Esophagus muscularis mucosa (tissue), 4 donors: ENCODE measurements at regions not wholly inside any gene's neighbourhood (a gene's known extent, or its start where the extent isn't known, plus 50 kb on each side); places are given as distances from the start of the nearest gene placed in this dataset.

Source experiments
- DNase-seq: peaks from one replicate; pipeline ENCODE4 v3.0.0-alpha.2; 2017; ENCODE audit errors: extremely low spot score
- H3K27ac ChIP-seq, 4 donors: fragments of 200-600 bp; sonication (generic); replicated peaks in 1 of 4; 1 replicate in 3 of 4; 2 replicates in 1 of 4; pipeline ENCODE4 v1.5.1; 2016 to 2019; ENCODE audit warnings: mild to moderate bottlenecking in 1 of 4
- H3K27me3 ChIP-seq, 4 donors: fragments of 200-600 bp; sonication (generic); one replicate each; pipeline versions ENCODE4 v1.5.1 to v1.6.0; 2016 to 2019
- H3K36me3 ChIP-seq, 4 donors: fragments of 200-600 bp; sonication (generic); one replicate each; pipeline ENCODE4 v1.5.1; 2016 to 2019
- H3K4me1 ChIP-seq, 4 donors: fragments of 200-600 bp; sonication (generic); one replicate each; pipeline ENCODE4 v1.5.1; 2016 to 2019
- H3K4me3 ChIP-seq, 4 donors: fragments of 200-600 bp; sonication (generic); 1 replicate in 2 of 4; 2 replicates in 2 of 4; pipeline ENCODE4 v1.5.1; 2016 to 2019; ENCODE audit warnings: mild to moderate bottlenecking in 4 of 4, moderate library complexity in 1 of 4
- H3K9me3 ChIP-seq, 4 donors: fragments of 200-600 bp; sonication (generic); 1 replicate in 3 of 4; 2 replicates in 1 of 4; pipeline ENCODE4 v1.5.1; 2016 to 2019
- EP300 ChIP-seq: sonication (generic); formaldehyde crosslinking; IDR thresholded peaks from one replicate; pipeline ENCODE4 v1.6.1; 2017; ENCODE audit warnings: antibody characterized with exemption
- POLR2A ChIP-seq: fragments of 450-650 bp; IDR thresholded peaks from one replicate; pipeline ENCODE4 v1.6.1; 2017; ENCODE audit warnings: antibody characterized with exemption, moderate library complexity, mild to moderate bottlenecking, low read depth
- POLR2AphosphoS5 ChIP-seq, 2 donors: sonication (generic); formaldehyde crosslinking; IDR thresholded peaks; one replicate each; pipeline ENCODE4 v1.6.1; 2017; ENCODE audit warnings: antibody characterized with exemption in 2 of 2
- WGBS: methylation state at CpG from one replicate; pipeline ENCODE4 v1.1.5; 2018; 5-methylcytosine and 5-hydroxymethylcytosine counted together
- intact Hi-C: fragments of 100-400 bp; cut with DNase I; formaldehyde crosslinking; loops from one replicate; pipeline ENCODE4 v1.15.1; 2023
- TF ChIP-seq, protein P1 (sequence below), 3 experiments: fragments of 200-600 bp in 2 of 3; fragments of 450-650 bp in 1 of 3; sonication (generic) in 2 of 3; IDR thresholded peaks; one replicate each; pipeline ENCODE4 v1.5.1; 2017 to 2019; ENCODE audit warnings: antibody characterized with exemption in 3 of 3, mild to moderate bottlenecking in 2 of 3, moderate library complexity in 1 of 3

DNA sequence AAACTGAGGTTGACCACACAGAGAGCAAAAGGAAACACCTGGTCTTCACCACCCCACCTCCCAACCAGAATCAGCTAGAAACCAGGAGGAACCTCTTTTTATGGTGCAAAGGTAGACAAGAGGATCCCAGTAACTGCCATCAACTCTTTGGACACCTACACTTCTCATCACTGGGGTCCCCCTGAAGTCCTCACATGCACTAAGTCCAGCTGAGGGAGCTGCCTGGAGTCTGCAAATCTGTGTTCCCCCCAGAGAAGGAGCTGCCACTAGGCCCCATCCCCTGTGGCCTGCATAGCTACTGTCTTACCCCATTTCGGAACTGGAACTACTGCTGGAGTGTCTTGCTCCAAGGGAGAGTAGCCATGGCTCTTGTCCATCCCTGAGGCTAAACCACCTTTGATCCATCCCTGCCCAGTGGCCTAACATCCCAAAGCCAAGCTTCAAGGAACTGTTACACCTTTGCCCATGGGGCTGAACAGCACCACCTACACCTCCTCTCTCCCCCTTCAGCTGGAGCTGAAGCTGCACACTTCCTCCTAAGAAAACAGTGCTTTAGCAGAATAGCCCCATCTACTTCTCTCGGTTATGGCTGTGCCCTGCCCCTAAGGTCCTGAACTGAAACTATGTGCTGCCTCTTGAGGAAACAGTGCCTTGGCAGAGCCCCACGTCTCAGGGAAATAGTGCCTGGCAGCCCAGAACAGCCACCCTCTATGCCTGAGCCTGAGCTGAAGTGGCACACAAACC, 85.4 kb upstream of the CD53 start:
- H3K27ac ChIP-seq: no peak overlapping the region
- TF ChIP-seq EP300 (no peak), POLR2A (no peak), POLR2AphosphoS5 (IDR thresholded peaks at IDR 0.05) (no peak)
- TF ChIP-seq, protein P1, sequence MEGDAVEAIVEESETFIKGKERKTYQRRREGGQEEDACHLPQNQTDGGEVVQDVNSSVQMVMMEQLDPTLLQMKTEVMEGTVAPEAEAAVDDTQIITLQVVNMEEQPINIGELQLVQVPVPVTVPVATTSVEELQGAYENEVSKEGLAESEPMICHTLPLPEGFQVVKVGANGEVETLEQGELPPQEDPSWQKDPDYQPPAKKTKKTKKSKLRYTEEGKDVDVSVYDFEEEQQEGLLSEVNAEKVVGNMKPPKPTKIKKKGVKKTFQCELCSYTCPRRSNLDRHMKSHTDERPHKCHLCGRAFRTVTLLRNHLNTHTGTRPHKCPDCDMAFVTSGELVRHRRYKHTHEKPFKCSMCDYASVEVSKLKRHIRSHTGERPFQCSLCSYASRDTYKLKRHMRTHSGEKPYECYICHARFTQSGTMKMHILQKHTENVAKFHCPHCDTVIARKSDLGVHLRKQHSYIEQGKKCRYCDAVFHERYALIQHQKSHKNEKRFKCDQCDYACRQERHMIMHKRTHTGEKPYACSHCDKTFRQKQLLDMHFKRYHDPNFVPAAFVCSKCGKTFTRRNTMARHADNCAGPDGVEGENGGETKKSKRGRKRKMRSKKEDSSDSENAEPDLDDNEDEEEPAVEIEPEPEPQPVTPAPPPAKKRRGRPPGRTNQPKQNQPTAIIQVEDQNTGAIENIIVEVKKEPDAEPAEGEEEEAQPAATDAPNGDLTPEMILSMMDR (IDR thresholded peaks at IDR 0.05): no peak
- 39% methylated on average over 3 of the region's 3 CpGs for WGBS
- DNase-seq: no peak
- intact Hi-C loops: loop anchor here (10.0 kb wide), 1 partner anchor 233 kb away; no protein-coding TSS in a partner anchor
- H3K36me3 ChIP-seq: no peaks in the 10 kb centered on the region
- H3K27me3 ChIP-seq: peaks cover 0 to 9% (median 0%) of the 10 kb centered on the region in 4 donors
- no peaks in the 10 kb centered on the region for H3K4me1 ChIP-seq
- peaks cover 0 to 16% (median 13%) of the 10 kb centered on the region in 4 donors for H3K9me3 ChIP-seq
- H3K4me3 ChIP-seq: no peak overlapping the region

DNA sequence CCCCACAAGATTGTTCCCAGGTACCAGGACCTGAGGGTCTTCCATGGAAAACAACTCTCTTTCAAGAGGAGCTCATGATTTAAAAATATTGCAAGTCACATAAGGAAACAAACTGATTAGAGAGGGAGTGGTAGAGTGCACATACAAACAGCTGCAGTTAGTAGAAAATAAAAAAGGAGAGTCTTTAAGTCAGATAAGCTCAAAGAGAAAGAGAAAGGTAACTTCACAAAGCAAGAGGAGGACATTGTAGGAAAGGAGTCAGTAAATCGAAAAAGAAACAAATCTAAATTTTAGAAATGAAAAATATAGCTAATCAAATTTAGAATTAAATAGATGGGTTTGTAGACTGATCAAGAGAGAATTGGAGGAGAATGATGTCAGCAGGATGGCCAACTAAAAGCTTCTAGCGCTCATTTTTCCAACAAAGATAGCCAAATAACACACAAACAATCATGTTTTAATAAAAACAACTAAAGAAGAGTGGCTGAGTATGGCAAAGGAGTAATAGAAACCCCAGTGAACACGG, 86.1 kb upstream of the CD53 start:
- TF ChIP-seq EP300: no peak
- TF ChIP-seq, protein P1 (IDR thresholded peaks at IDR 0.05): no peak
- no peak for TF ChIP-seq POLR2AphosphoS5 (IDR thresholded peaks at IDR 0.05)
- Histone ChIP-seq H3K27ac (no peak overlapping the region), H3K4me3 (no peak overlapping the region), H3K36me3 (no peaks in the 10 kb centered on the region), H3K27me3 (peaks cover 0 to 9% (median under 1%) of the 10 kb centered on the region in 4 donors), H3K4me1 (no peaks in the 10 kb centered on the region), H3K9me3 (peaks cover 0 to 16% (median 13%) of the 10 kb centered on the region in 4 donors)
- no peak for DNase-seq
- intact Hi-C loops: loop anchor here (10.0 kb wide), 1 partner anchor 232 kb away; no protein-coding TSS in a partner anchor
- WGBS: 48% methylated on average over 3 of the region's 3 CpGs

DNA sequence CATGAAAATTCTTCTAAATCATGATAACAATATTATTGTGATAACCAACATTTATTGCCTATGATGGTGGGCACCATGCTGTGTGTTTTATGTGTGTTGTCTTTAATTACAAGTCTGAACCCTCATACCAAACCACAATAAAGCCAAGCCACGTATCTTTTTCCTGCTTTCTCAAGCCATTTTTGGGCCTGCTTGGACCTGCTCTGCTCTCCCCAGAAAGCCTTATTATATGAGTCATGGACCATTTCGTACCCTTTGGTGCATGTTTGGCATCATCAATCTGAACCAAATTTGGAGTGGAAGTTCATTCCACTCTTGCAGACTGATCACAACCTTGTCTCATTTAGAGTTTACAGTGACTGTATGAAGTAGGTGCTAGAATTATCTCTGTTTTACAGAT, 87.3 kb upstream of the CD53 start:
- 30% methylated on average over 2 of the region's 2 CpGs for WGBS
- TF ChIP-seq POLR2AphosphoS5 (IDR thresholded peaks at IDR 0.05): no peak
- TF ChIP-seq, protein P1 (IDR thresholded peaks at IDR 0.05): no peak
- no peak for TF ChIP-seq POLR2A
- TF ChIP-seq EP300: no peak
- peaks cover 0 to 11% (median 2%) of the 10 kb centered on the region in 4 donors for H3K27me3 ChIP-seq
- no peak for DNase-seq
- H3K4me3 ChIP-seq: no peak overlapping the region
- peaks cover 0 to 5% (median under 1%) of the 10 kb centered on the region in 4 donors for H3K4me1 ChIP-seq
- peaks cover 0 to 16% (median 13%) of the 10 kb centered on the region in 4 donors for H3K9me3 ChIP-seq
- H3K27ac ChIP-seq: no peak overlapping the region
- no peaks in the 10 kb centered on the region for H3K36me3 ChIP-seq
- intact Hi-C loops: loop anchor here (10.0 kb wide), 1 partner anchor 231 kb away; no protein-coding TSS in a partner anchor

DNA sequence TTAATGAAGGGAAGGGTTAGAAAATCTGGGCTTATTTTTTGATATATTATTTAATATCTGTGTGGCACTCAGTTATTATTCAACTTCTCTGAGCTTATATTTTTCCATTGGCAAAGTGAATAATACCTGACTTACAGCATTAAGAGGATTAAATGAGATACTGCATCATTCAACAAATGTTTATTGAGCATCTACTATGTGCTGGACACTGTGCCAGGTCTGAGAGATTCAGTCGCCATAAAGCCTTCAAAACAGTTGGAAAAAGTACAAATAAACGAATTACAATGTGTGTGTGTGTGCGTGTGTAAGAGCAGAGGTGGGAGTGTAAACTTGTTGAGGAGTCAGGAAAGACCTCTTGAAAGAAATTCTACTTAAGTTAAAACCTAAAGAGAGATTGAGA, 87.9 kb upstream of the CD53 start:
- no peak for TF ChIP-seq POLR2AphosphoS5 (IDR thresholded peaks at IDR 0.05)
- TF ChIP-seq POLR2A: no peak
- TF ChIP-seq EP300: no peak
- TF ChIP-seq, protein P1 (IDR thresholded peaks at IDR 0.05): no peak
- 54% methylated on average over 3 of the region's 3 CpGs for WGBS
- intact Hi-C loops: loop anchor here (10.0 kb wide), 1 partner anchor 230 kb away; no protein-coding TSS in a partner anchor
- H3K9me3 ChIP-seq: peaks cover 0 to 16% (median 13%) of the 10 kb centered on the region in 4 donors
- no peaks in the 10 kb centered on the region for H3K36me3 ChIP-seq
- H3K27ac ChIP-seq: no peak overlapping the region
- no peak overlapping the region for H3K4me3 ChIP-seq
- peaks cover 0 to 8% (median 2%) of the 10 kb centered on the region in 4 donors for H3K4me1 ChIP-seq
- no peak for DNase-seq
- peaks cover 0 to 16% (median 2%) of the 10 kb centered on the region in 4 donors for H3K27me3 ChIP-seq
